Endothelial cell of umbilical vein (primary cell): ENCODE measurements at regions not wholly inside any gene's neighbourhood (a gene's known extent, or its start where the extent isn't known, plus 50 kb on each side); places are given as distances from the start of the nearest gene placed in this dataset.

Experiments
- EZH2 ChIP-seq: IDR thresholded peaks from 2 replicates; pipeline ENCODE4 v1.6.1; 2012; ENCODE audit warnings: borderline replicate concordance, low read depth, mild to moderate bottlenecking, moderate library complexity, low read length, inconsistent platforms; ENCODE audit not compliant: severe bottlenecking
- FOS ChIP-seq: IDR thresholded peaks from 2 replicates; pipeline ENCODE4 v1.6.1; 2011; ENCODE audit warnings: mild to moderate bottlenecking, low read length, moderate library complexity, borderline replicate concordance; ENCODE audit not compliant: insufficient read depth
- GATA2 ChIP-seq: IDR thresholded peaks from 2 replicates; pipeline ENCODE4 v1.7.0; 2011; ENCODE audit warnings: low read depth, mild to moderate bottlenecking, moderate library complexity, mixed read lengths, low read length; ENCODE audit not compliant: insufficient read length, insufficient read depth
- JUN ChIP-seq: IDR thresholded peaks from 2 replicates; pipeline ENCODE4 v1.6.1; 2011; ENCODE audit warnings: borderline replicate concordance, low read depth; ENCODE audit not compliant: insufficient read length, insufficient read depth
- POLR2A ChIP-seq: IDR thresholded peaks from 2 replicates; pipeline ENCODE4 v1.6.1; 2012; ENCODE audit warnings: low read depth, mild to moderate bottlenecking, control low read depth, low read length
- POLR2AphosphoS5 ChIP-seq: IDR thresholded peaks from 2 replicates; pipeline ENCODE4 v1.6.1; 2012; ENCODE audit warnings: low read depth, mild to moderate bottlenecking, control low read depth, low read length, moderate library complexity; ENCODE audit not compliant: insufficient read depth
- TF ChIP-seq, protein P1 (sequence below), 2 donors: IDR thresholded peaks; 1 replicate in 1 of 2; 2 replicates in 1 of 2; pipeline ENCODE4 v1.5.1; 2011; ENCODE audit warnings: low read length in 2 of 2, mild to moderate bottlenecking in 2 of 2, moderate library complexity in 2 of 2, control low read depth in 1 of 2, inconsistent platforms in 1 of 2, low read depth in 1 of 2; ENCODE audit not compliant: insufficient read depth in 1 of 2; ENCODE audit errors: extremely low read depth in 1 of 2
- TF ChIP-seq, protein P2 (sequence below): IDR thresholded peaks from 2 replicates; pipeline ENCODE4 v1.6.1; 2011; ENCODE audit not compliant: insufficient read depth, insufficient read length

DNA sequence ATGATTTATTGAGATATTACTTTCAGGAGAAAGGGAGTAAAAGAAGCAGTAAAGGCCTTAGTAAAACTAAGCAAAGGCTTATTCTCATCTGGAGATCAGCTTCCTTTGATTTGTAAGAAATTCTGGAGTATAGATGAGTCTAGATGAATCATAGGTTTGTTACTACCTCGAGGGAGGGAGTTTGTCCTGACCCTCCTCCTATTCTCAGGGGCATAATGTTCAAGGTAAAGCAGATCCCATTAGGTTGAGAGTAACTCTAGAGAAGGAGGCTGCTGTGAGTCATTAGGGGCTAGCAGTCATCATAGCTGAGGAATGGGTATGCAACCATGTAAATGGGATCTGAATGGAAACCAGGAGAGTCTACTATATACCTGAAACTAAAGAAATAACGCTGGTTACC, 155.5 kb upstream of the MOCS2 start:
- TF ChIP-seq, protein P1, sequence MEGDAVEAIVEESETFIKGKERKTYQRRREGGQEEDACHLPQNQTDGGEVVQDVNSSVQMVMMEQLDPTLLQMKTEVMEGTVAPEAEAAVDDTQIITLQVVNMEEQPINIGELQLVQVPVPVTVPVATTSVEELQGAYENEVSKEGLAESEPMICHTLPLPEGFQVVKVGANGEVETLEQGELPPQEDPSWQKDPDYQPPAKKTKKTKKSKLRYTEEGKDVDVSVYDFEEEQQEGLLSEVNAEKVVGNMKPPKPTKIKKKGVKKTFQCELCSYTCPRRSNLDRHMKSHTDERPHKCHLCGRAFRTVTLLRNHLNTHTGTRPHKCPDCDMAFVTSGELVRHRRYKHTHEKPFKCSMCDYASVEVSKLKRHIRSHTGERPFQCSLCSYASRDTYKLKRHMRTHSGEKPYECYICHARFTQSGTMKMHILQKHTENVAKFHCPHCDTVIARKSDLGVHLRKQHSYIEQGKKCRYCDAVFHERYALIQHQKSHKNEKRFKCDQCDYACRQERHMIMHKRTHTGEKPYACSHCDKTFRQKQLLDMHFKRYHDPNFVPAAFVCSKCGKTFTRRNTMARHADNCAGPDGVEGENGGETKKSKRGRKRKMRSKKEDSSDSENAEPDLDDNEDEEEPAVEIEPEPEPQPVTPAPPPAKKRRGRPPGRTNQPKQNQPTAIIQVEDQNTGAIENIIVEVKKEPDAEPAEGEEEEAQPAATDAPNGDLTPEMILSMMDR (IDR thresholded peaks at IDR 0.05; ENCODE audit: extremely low read depth in 1 of 2, insufficient read depth in 1 of 2, low read depth in 1 of 2, low read length in 2 of 2): no peak
- TF ChIP-seq EZH2 (no peak), POLR2A (no peak), POLR2AphosphoS5 (no peak), FOS (no peak), JUN (no peak), GATA2 (no peak)
- TF ChIP-seq, protein P2, sequence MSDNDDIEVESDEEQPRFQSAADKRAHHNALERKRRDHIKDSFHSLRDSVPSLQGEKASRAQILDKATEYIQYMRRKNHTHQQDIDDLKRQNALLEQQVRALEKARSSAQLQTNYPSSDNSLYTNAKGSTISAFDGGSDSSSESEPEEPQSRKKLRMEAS: no peak
